OCI-LY3 (cell line): ENCODE measurements at regions not wholly inside any gene's neighbourhood (a gene's known extent, or its start where the extent isn't known, plus 50 kb on each side); places are given as distances from the start of the nearest gene placed in this dataset.

Experiments used
- EZH2phosphoT487 ChIP-seq: fragments of 200-600 bp; shearing (Covaris generic); IDR thresholded peaks from 2 replicates; pipeline ENCODE4 v1.6.1; 2018; ENCODE audit warnings: antibody characterized with exemption, mixed run types, low read depth
- TF ChIP-seq, protein P1 (sequence below): fragments of 200-600, 300-600 bp; sonication (generic); IDR thresholded peaks from 2 replicates; pipeline ENCODE4 v1.5.1; 2014; ENCODE audit warnings: antibody characterized with exemption, low read length, low read depth

DNA sequence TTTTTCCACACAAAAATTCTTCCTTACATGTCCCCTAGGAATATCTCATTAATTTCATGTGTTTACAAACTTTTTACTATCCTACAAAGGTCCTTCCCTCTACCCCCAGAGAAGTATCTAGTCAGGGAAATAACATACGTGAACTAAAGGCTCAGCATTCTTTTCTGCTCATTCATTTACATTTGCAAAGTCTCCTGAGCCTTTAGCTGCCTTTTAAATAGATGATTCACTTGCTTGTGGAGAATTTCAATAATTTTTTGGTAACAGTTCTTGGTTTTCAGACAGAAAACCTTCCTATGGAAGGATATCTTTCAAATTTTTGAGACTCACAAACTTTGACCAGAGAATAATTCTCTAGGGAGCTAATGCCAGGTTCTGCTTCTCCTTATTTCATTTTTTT lies 81.5 kb upstream of the RMDN2 start:
- TF ChIP-seq EZH2phosphoT487 = no peak
- TF ChIP-seq, protein P1, sequence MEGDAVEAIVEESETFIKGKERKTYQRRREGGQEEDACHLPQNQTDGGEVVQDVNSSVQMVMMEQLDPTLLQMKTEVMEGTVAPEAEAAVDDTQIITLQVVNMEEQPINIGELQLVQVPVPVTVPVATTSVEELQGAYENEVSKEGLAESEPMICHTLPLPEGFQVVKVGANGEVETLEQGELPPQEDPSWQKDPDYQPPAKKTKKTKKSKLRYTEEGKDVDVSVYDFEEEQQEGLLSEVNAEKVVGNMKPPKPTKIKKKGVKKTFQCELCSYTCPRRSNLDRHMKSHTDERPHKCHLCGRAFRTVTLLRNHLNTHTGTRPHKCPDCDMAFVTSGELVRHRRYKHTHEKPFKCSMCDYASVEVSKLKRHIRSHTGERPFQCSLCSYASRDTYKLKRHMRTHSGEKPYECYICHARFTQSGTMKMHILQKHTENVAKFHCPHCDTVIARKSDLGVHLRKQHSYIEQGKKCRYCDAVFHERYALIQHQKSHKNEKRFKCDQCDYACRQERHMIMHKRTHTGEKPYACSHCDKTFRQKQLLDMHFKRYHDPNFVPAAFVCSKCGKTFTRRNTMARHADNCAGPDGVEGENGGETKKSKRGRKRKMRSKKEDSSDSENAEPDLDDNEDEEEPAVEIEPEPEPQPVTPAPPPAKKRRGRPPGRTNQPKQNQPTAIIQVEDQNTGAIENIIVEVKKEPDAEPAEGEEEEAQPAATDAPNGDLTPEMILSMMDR = no peak
